SH-SY5Y (cell line): ENCODE measurements at regions not wholly inside any gene's neighbourhood (a gene's known extent, or its start where the extent isn't known, plus 50 kb on each side); places are given as distances from the start of the nearest gene placed in this dataset.

Experiments used
- GATA2 ChIP-seq: IDR thresholded peaks from 2 replicates; pipeline ENCODE4 v1.6.1; 2011; ENCODE audit warnings: mild to moderate bottlenecking, low read depth, low read length
- GATA3 ChIP-seq: IDR thresholded peaks from 2 replicates; pipeline ENCODE4 v1.6.1; 2011; ENCODE audit warnings: low read depth, mild to moderate bottlenecking, low read length, moderate library complexity

DNA sequence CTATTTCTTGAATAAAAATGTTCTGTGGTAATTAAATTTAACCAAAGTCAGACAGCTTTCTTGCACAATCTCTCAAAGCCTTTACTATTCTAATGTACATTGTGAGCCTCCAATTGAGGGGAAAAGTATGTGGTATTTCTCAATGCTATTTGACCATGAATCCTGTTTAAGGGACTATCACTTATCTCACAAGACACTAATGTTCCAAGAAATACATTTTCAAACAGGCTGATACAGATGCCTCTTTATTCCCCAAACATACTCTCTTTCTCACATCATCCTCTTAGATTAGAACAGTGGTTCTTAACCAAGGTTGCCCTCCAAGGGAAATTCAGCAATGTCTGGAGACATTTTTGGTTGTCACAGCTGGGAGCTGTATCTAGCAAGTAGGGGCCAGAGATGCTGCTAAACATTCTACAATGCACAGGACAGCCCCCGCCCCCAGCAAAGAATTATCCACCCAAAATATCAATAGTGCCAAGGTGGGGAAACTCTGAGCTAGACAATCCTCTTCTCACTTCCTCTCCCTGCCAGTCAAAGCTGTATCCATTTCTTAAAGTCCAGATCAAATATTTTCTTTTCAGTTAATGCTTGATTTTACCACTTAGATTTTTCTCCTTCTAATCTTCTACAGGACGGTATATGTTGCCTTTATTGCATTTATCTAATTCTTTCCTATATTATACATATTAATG is 129.2 kb upstream of the TRIM2 start:
- no peak for TF ChIP-seq GATA2
- TF ChIP-seq GATA3: no peak
